ENCODE measurements at regions not wholly inside any gene's neighbourhood (a gene's known extent, or its start where the extent isn't known, plus 50 kb on each side); places are given as distances from the start of the nearest gene placed in this dataset.
A peak's percentile ranks its signal among the peaks of the same experiment; 100 is the strongest.
"Not testable (repeated sequence)": the region's sequence is repeated elsewhere in the genome, so short reads cannot be mapped to it uniquely, and the experiment has no call there.

- DNase-seq (ENCODE audit: extremely low read depth, low read depth), result no peak
These were observed 108.1 kb downstream of the ZFAND4 start for GRCh38 chr10:45564303-45564959.

GRCh38 chr10:45561952-45562351 is 110.6 kb downstream of the ZFAND4 start:
- no peak for DNase-seq (ENCODE audit: extremely low read depth, low read depth)

- no peak for DNase-seq (ENCODE audit: extremely low read depth, low read depth)
These were observed 112.3 kb downstream of the ZFAND4 start for GRCh38 chr10:45560262-45560661.

- DNase-seq (ENCODE audit: extremely low read depth, low read depth), result no peak
These were observed 114.1 kb downstream of the ZFAND4 start for GRCh38 chr10:45558425-45558824.

- DNase-seq (ENCODE audit: extremely low read depth, low read depth), result no peak
These were observed 115.2 kb downstream of the ZFAND4 start for GRCh38 chr10:45557275-45557905.

- DNase-seq (ENCODE audit: extremely low read depth, low read depth), result peak; percentile 67
These were observed 116.8 kb downstream of the ZFAND4 start for GRCh38 chr10:45555795-45556194.

- DNase-seq (ENCODE audit: extremely low read depth, low read depth), result not testable (repeated sequence)
These were observed 117.2 kb downstream of the ZFAND4 start for GRCh38 chr10:45555332-45555731.

- no peak for DNase-seq (ENCODE audit: extremely low read depth, low read depth)
These were observed 119.0 kb downstream of the ZFAND4 start for GRCh38 chr10:45553613-45554012.

- DNase-seq (ENCODE audit: extremely low read depth, low read depth), result no peak
These were observed 119.4 kb downstream of the ZFAND4 start for GRCh38 chr10:45553155-45553554.

GRCh38 chr10:45552476-45552875 is 120.1 kb downstream of the ZFAND4 start:
- DNase-seq (ENCODE audit: extremely low read depth, low read depth), result no peak

- DNase-seq (ENCODE audit: extremely low read depth, low read depth), result no peak
These were observed 121.4 kb downstream of the ZFAND4 start for GRCh38 chr10:45550903-45551786.

- no peak for DNase-seq (ENCODE audit: extremely low read depth, low read depth)
These were observed 124.5 kb downstream of the ZFAND4 start for GRCh38 chr10:45548068-45548467.

GRCh38 chr10:45547207-45547606 is 125.4 kb downstream of the ZFAND4 start:
- DNase-seq (ENCODE audit: extremely low read depth, low read depth), result no peak

GRCh38 chr10:45545150-45545549 is 127.4 kb downstream of the ZFAND4 start:
- no peak for DNase-seq (ENCODE audit: extremely low read depth, low read depth)

- no peak for DNase-seq (ENCODE audit: extremely low read depth, low read depth)
These were observed 128.4 kb downstream of the ZFAND4 start for GRCh38 chr10:45544191-45544590.

- not testable (repeated sequence) for DNase-seq (ENCODE audit: extremely low read depth, low read depth)
These were observed 131.5 kb downstream of the ZFAND4 start for GRCh38 chr10:45541032-45541431.

GRCh38 chr10:45540589-45540988 is 132.0 kb downstream of the ZFAND4 start:
- not testable (repeated sequence) for DNase-seq (ENCODE audit: extremely low read depth, low read depth)

- not testable (repeated sequence) for DNase-seq (ENCODE audit: extremely low read depth, low read depth)
These were observed 133.0 kb downstream of the ZFAND4 start for GRCh38 chr10:45539569-45539968.

- no peak for DNase-seq (ENCODE audit: extremely low read depth, low read depth)
These were observed 138.0 kb downstream of the ZFAND4 start for GRCh38 chr10:45534572-45534971.

GRCh38 chr10:45532480-45532879 is 140.1 kb downstream of the ZFAND4 start:
- no peak for DNase-seq (ENCODE audit: extremely low read depth, low read depth)

GRCh38 chr10:45526309-45526905 is 146.2 kb downstream of the ZFAND4 start:
- DNase-seq (ENCODE audit: extremely low read depth, low read depth), result no peak
